Activated naive CD4-positive, alpha-beta T cell treated with anti-CD3 and anti-CD28 coated beads for 36 hours (primary cell): ENCODE measurements at regions not wholly inside any gene's neighbourhood (a gene's known extent, or its start where the extent isn't known, plus 50 kb on each side); places are given as distances from the start of the nearest gene placed in this dataset.

Experiments
- CTCF ChIA-PET: fragments of 350-600 bp; sonication (Branson Sonifier 250); formaldehyde crosslinking; loops from one replicate; lab custom pipeline; 2021; ENCODE audit warnings: antibody characterized with exemption; lab: Charles Lee
- DNase-seq: peaks from one replicate; pipeline ENCODE4 v3.0.0-alpha.2; 2020
- H3K27ac Mint-ChIP-seq: one replicate; pipeline ENCODE4 v1.8.0; 2021; ENCODE audit warnings: mild to moderate bottlenecking, mixed read lengths
- H3K27me3 Mint-ChIP-seq: one replicate; pipeline ENCODE4 v1.8.0; 2021; ENCODE audit warnings: low read depth, mixed read lengths
- H3K36me3 Mint-ChIP-seq: one replicate; pipeline ENCODE4 v1.8.0; 2021; ENCODE audit warnings: low read depth, mixed read lengths
- H3K4me1 Mint-ChIP-seq: one replicate; pipeline ENCODE4 v1.8.0; 2021; ENCODE audit warnings: low read depth, mixed read lengths
- H3K4me3 Mint-ChIP-seq: one replicate; pipeline ENCODE4 v1.8.0; 2021; ENCODE audit warnings: mild to moderate bottlenecking, moderate library complexity, mixed read lengths
- H3K9me3 Mint-ChIP-seq: one replicate; pipeline ENCODE4 v1.8.0; 2021; ENCODE audit warnings: mixed read lengths
- intact Hi-C: fragments of 100-400 bp; cut with micrococcal nuclease; formaldehyde crosslinking; loops from one replicate; pipeline ENCODE4 v1.15.1; 2023

GRCh38 chr2:153109793-153110192 is 368.8 kb downstream of the RPRM start:
- no peak for DNase-seq
- Mint-ChIP-seq H3K27me3 (no peaks in the 10 kb centered on the region), H3K4me1 (no peaks in the 10 kb centered on the region), H3K4me3 (no peak overlapping the region), H3K36me3 (no peaks in the 10 kb centered on the region), H3K9me3 (no peaks in the 10 kb centered on the region), H3K27ac (no peak overlapping the region)
- CTCF ChIA-PET, result no interaction called here
- intact Hi-C loops, result no loop called here

- Mint-ChIP-seq H3K4me3 (no peak overlapping the region), H3K4me1 (no peaks in the 10 kb centered on the region), H3K27me3 (peaks cover 2% of the 10 kb centered on the region), H3K36me3 (no peaks in the 10 kb centered on the region), H3K9me3 (no peaks in the 10 kb centered on the region), H3K27ac (no peak overlapping the region)
- intact Hi-C loops, result no loop called here
- CTCF ChIA-PET, result no interaction called here
- no peak for DNase-seq
These were observed 371.6 kb downstream of the RPRM start for GRCh38 chr2:153106802-153107477.

GRCh38 chr2:153105829-153106578 is 372.6 kb downstream of the RPRM start:
- Mint-ChIP-seq H3K36me3 (no peaks in the 10 kb centered on the region), H3K27ac (no peak overlapping the region), H3K27me3 (peaks cover 2% of the 10 kb centered on the region), H3K4me3 (no peak overlapping the region), H3K4me1 (no peaks in the 10 kb centered on the region), H3K9me3 (no peaks in the 10 kb centered on the region)
- DNase-seq, result no peak
- CTCF ChIA-PET, result no interaction called here
- intact Hi-C loops, result no loop called here

GRCh38 chr2:153101187-153101586 is 377.4 kb downstream of the RPRM start:
- CTCF ChIA-PET, result no interaction called here
- H3K4me3 Mint-ChIP-seq, result no peak overlapping the region

GRCh38 chr2:153100151-153100550 is 378.4 kb downstream of the RPRM start:
- intact Hi-C loops, result no loop called here
- Mint-ChIP-seq H3K4me3 (no peak overlapping the region), H3K4me1 (no peaks in the 10 kb centered on the region), H3K27ac (no peak overlapping the region), H3K9me3 (peaks cover 2% of the 10 kb centered on the region), H3K36me3 (no peaks in the 10 kb centered on the region), H3K27me3 (peaks cover 2% of the 10 kb centered on the region)
- CTCF ChIA-PET, result no interaction called here
- no peak for DNase-seq

More at GRCh38 chr2:153101187-153101586, 377.4 kb downstream of the RPRM start:
- intact Hi-C loops, result no loop called here
- no peaks in the 10 kb centered on the region for H3K4me1 Mint-ChIP-seq
- DNase-seq, result no peak
- H3K36me3 Mint-ChIP-seq, result no peaks in the 10 kb centered on the region
- H3K9me3 Mint-ChIP-seq, result peaks cover 2% of the 10 kb centered on the region
- no peak overlapping the region for H3K27ac Mint-ChIP-seq
- H3K27me3 Mint-ChIP-seq, result peaks cover 2% of the 10 kb centered on the region

- Mint-ChIP-seq H3K27me3 (peaks cover under 1% of the 10 kb centered on the region), H3K9me3 (peaks cover 4% of the 10 kb centered on the region), H3K27ac (no peak overlapping the region), H3K36me3 (no peaks in the 10 kb centered on the region), H3K4me1 (no peaks in the 10 kb centered on the region), H3K4me3 (no peak overlapping the region)
- CTCF ChIA-PET, result no interaction called here
- intact Hi-C loops, result no loop called here
- DNase-seq, result no peak
These were observed 379.7 kb downstream of the ARL6IP6 start for GRCh38 chr2:153098073-153098472.

GRCh38 chr2:153096272-153096671 is 377.9 kb downstream of the ARL6IP6 start:
- Mint-ChIP-seq H3K4me1 (no peaks in the 10 kb centered on the region), H3K27me3 (no peaks in the 10 kb centered on the region), H3K36me3 (no peaks in the 10 kb centered on the region), H3K9me3 (peaks cover 4% of the 10 kb centered on the region), H3K4me3 (no peak overlapping the region), H3K27ac (no peak overlapping the region)
- CTCF ChIA-PET, result interaction anchor here (0.7 kb wide), 1 partner anchor 130 kb away, joined by 3 read pairs; no protein-coding TSS in a partner anchor
- intact Hi-C loops, result no loop called here
- no peak for DNase-seq

GRCh38 chr2:153091344-153091743 is 372.9 kb downstream of the ARL6IP6 start:
- no peak overlapping the region for H3K27ac Mint-ChIP-seq

GRCh38 chr2:153079315-153079714 is 360.9 kb downstream of the ARL6IP6 start:
- peaks cover 7% of the 10 kb centered on the region for H3K9me3 Mint-ChIP-seq
- H3K4me3 Mint-ChIP-seq, result no peak overlapping the region
- H3K4me1 Mint-ChIP-seq, result no peaks in the 10 kb centered on the region
- CTCF ChIA-PET, result no interaction called here
- intact Hi-C loops, result no loop called here
- H3K27ac Mint-ChIP-seq, result no peak overlapping the region
- no peak for DNase-seq
- H3K27me3 Mint-ChIP-seq, result no peaks in the 10 kb centered on the region
- no peaks in the 10 kb centered on the region for H3K36me3 Mint-ChIP-seq

More at GRCh38 chr2:153091344-153091743, 372.9 kb downstream of the ARL6IP6 start:
- H3K9me3 Mint-ChIP-seq, result peaks cover 4% of the 10 kb centered on the region
- no peaks in the 10 kb centered on the region for H3K36me3 Mint-ChIP-seq
- DNase-seq, result no peak
- H3K4me3 Mint-ChIP-seq, result no peak overlapping the region
- CTCF ChIA-PET, result no interaction called here
- intact Hi-C loops, result no loop called here
- no peaks in the 10 kb centered on the region for H3K27me3 Mint-ChIP-seq
- H3K4me1 Mint-ChIP-seq, result no peaks in the 10 kb centered on the region

- CTCF ChIA-PET, result no interaction called here
- DNase-seq, result no peak
- Mint-ChIP-seq H3K27me3 (no peaks in the 10 kb centered on the region), H3K27ac (no peak overlapping the region), H3K4me3 (no peak overlapping the region), H3K4me1 (no peaks in the 10 kb centered on the region), H3K9me3 (peaks cover 2% of the 10 kb centered on the region), H3K36me3 (no peaks in the 10 kb centered on the region)
- intact Hi-C loops, result no loop called here
These were observed 358.9 kb downstream of the ARL6IP6 start for GRCh38 chr2:153077311-153077710.

GRCh38 chr2:153074207-153074606 is 355.8 kb downstream of the ARL6IP6 start:
- Mint-ChIP-seq H3K36me3 (no peaks in the 10 kb centered on the region), H3K4me1 (no peaks in the 10 kb centered on the region), H3K9me3 (no peaks in the 10 kb centered on the region), H3K27ac (no peak overlapping the region), H3K4me3 (no peak overlapping the region), H3K27me3 (no peaks in the 10 kb centered on the region)
- intact Hi-C loops, result no loop called here
- DNase-seq, result no peak
- CTCF ChIA-PET, result no interaction called here

- DNase-seq, result no peak
- H3K27ac Mint-ChIP-seq, result no peak overlapping the region
- no peaks in the 10 kb centered on the region for H3K27me3 Mint-ChIP-seq
- no peaks in the 10 kb centered on the region for H3K9me3 Mint-ChIP-seq
- CTCF ChIA-PET, result no interaction called here
- no peak overlapping the region for H3K4me3 Mint-ChIP-seq
- H3K36me3 Mint-ChIP-seq, result no peaks in the 10 kb centered on the region
- intact Hi-C loops, result no loop called here
- H3K4me1 Mint-ChIP-seq, result no peaks in the 10 kb centered on the region
These were observed 354.4 kb downstream of the ARL6IP6 start for GRCh38 chr2:153072813-153073212.

GRCh38 chr2:153072077-153072476 is 353.7 kb downstream of the ARL6IP6 start:
- H3K9me3 Mint-ChIP-seq, result no peaks in the 10 kb centered on the region
- intact Hi-C loops, result no loop called here
- CTCF ChIA-PET, result no interaction called here
- H3K4me3 Mint-ChIP-seq, result no peak overlapping the region
- H3K36me3 Mint-ChIP-seq, result no peaks in the 10 kb centered on the region
- H3K4me1 Mint-ChIP-seq, result no peaks in the 10 kb centered on the region
- DNase-seq, result no peak
- H3K27me3 Mint-ChIP-seq, result no peaks in the 10 kb centered on the region
- H3K27ac Mint-ChIP-seq, result no peak overlapping the region
